ENCODE measurements at regions not wholly inside any gene's neighbourhood (a gene's known extent, or its start where the extent isn't known, plus 50 kb on each side); places are given as distances from the start of the nearest gene placed in this dataset.

DNA sequence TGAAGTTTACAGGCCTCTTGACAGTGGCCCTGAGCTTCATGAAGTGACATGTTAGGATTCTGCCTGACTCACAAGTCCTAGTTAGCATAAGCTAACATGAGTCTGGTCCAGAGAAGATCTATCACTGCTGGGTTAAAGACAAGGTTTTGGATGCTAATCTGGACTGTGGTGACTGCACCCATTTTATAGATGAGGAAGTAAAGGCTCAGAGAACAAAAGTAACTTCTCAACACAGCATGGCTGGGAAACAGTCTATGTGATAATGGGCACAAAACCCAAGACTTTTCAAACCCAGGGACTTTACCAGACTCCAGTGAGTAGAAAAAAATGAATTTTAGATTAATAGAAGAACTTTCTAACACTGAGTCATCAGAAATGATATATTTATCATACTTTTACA is 236.8 kb upstream of the IRX5 start (continued):
- no peak for TF ChIP-seq CTCF (conservative IDR thresholded peaks at IDR 0.05; ENCODE audit: low read depth in 2 of 2)
- no peak for TF ChIP-seq STAT1 (IDR thresholded peaks at IDR 0.05; ENCODE audit: unreplicated experiment)

GRCh38 chr16:54690710-54691109 is 240.0 kb upstream of the IRX5 start:
- DNase-seq (ENCODE audit: low spot score), result peak; percentile 30
- Mint-ChIP-seq H3K9me3 (peaks cover 2% of the 10 kb centered on the region; the same call in 1 of the 3 replicates), H3K36me3 (ENCODE audit: low read depth) (no peaks in the 10 kb centered on the region; the same call in 2 of the 3 replicates), H3K4me1 (peaks cover 26% of the 10 kb centered on the region), H3K4me3 (no peak overlapping the region), H3K27ac (no peak overlapping the region), H3K27me3 (ENCODE audit: insufficient read depth, low read depth, poor library complexity) (no peaks in the 10 kb centered on the region)
- no peaks in the 10 kb centered on the region for H3F3A ChIP-seq (replicated peaks; ENCODE audit: low read depth)
- H2AFZ ChIP-seq, result no peak overlapping the region
- no peak overlapping the region for H3K4me3 ChIP-seq
- no peak for TF ChIP-seq NANOG (IDR thresholded peaks at IDR 0.05; ENCODE audit: borderline replicate concordance)
- TF ChIP-seq EZH2phosphoT487 (IDR thresholded peaks at IDR 0.05; ENCODE audit: unreplicated experiment), result no peak
- TF ChIP-seq ZNF331 (CRISPR knock-in tag; IDR thresholded peaks at IDR 0.05; ENCODE audit: low read depth), result no peak
- TF ChIP-seq STAT1 (IDR thresholded peaks at IDR 0.05; ENCODE audit: unreplicated experiment), result no peak
- H4K20me1 ChIP-seq (replicated peaks; ENCODE audit: insufficient read depth), result no peaks in the 10 kb centered on the region
- ATAC-seq, result peak; percentile 63
- peaks cover 14% of the 10 kb centered on the region; the same call in 1 of the 2 replicates for H3K27me3 ChIP-seq (ENCODE audit: insufficient read depth)
- no peaks in the 10 kb centered on the region for H3K79me2 ChIP-seq (replicated peaks; ENCODE audit: insufficient read depth)
- H3K36me3 ChIP-seq (ENCODE audit: insufficient read depth), result no peaks in the 10 kb centered on the region
- peaks cover 17% of the 10 kb centered on the region for H3K4me1 ChIP-seq (ENCODE audit: insufficient read depth)
- no peak overlapping the region for H3K27ac ChIP-seq (ENCODE audit: low read depth)
- no peak overlapping the region for H3K4me2 ChIP-seq
- H3K9me2 ChIP-seq (ENCODE audit: insufficient read depth), result no peaks in the 10 kb centered on the region

DNA sequence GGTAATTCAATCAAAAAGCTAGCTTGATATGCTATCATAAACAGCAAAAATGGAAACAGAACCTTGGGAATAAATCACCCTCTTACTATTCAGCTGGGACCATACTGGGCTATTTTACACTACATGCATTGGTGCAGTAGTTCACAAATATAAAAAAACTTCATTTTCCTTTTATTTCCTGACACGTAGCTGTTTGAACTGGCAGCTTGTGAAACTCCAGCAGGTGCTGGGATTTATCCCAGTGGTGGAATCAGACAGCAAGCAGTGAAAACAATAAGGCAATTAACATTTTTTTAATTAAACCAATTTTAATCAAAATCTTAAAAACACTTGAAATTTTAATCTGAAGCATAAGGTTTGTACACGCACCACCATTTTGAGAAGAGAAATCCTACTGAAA is 240.4 kb upstream of the IRX5 start:
- Histone ChIP-seq H3K4me3 (no peak overlapping the region), H3K36me3 (ENCODE audit: insufficient read depth) (no peaks in the 10 kb centered on the region), H3F3A (replicated peaks; ENCODE audit: low read depth) (no peaks in the 10 kb centered on the region), H4K20me1 (replicated peaks; ENCODE audit: insufficient read depth) (no peaks in the 10 kb centered on the region), H3K9me2 (ENCODE audit: insufficient read depth) (no peaks in the 10 kb centered on the region), H3K27ac (ENCODE audit: low read depth) (no peak overlapping the region), H3K79me2 (replicated peaks; ENCODE audit: insufficient read depth) (no peaks in the 10 kb centered on the region), H3K4me1 (ENCODE audit: insufficient read depth) (peaks cover 17% of the 10 kb centered on the region), H3K4me2 (no peak overlapping the region), H2AFZ (no peak overlapping the region), H3K27me3 (ENCODE audit: insufficient read depth) (peaks cover 18% of the 10 kb centered on the region)
- ATAC-seq (no peak), DNase-seq (ENCODE audit: low spot score) (no peak)
- H3K4me3 Mint-ChIP-seq, result no peak overlapping the region
- peaks cover 2% of the 10 kb centered on the region; the same call in 1 of the 3 replicates for H3K9me3 Mint-ChIP-seq
- peaks cover 26% of the 10 kb centered on the region for H3K4me1 Mint-ChIP-seq
- no peaks in the 10 kb centered on the region; the same call in 2 of the 3 replicates for H3K36me3 Mint-ChIP-seq (ENCODE audit: low read depth)
- no peak for TF ChIP-seq ZNF114 (CRISPR knock-in tag; IDR thresholded peaks at IDR 0.05)
- no peaks in the 10 kb centered on the region for H3K27me3 Mint-ChIP-seq (ENCODE audit: insufficient read depth, low read depth, poor library complexity)
- no peak overlapping the region for H3K27ac Mint-ChIP-seq
